DMS 273 treated with DMSO at 0.1 percent for 48 hours (cell line): ENCODE measurements at regions not wholly inside any gene's neighbourhood (a gene's known extent, or its start where the extent isn't known, plus 50 kb on each side); places are given as distances from the start of the nearest gene placed in this dataset.
A peak's percentile ranks its signal among the peaks of the same experiment; 100 is the strongest.

Experiments used
- DNase-seq: peaks from one replicate; lab custom pipeline; 2025; lab: John Stamatoyannopoulos, UW

- no peak for DNase-seq
Measured at GRCh38 chr9:103919605-103920209, 174.4 kb upstream of the SMC2 start.

- DNase-seq, result no peak
Measured at GRCh38 chr9:103928442-103928841, 165.7 kb upstream of the SMC2 start.

- DNase-seq, result no peak
Measured at GRCh38 chr9:103941104-103941503, 153.0 kb upstream of the SMC2 start.

- no peak for DNase-seq
Measured at GRCh38 chr9:103942200-103942599, 151.9 kb upstream of the SMC2 start.

- no peak for DNase-seq
Measured at GRCh38 chr9:103942651-103943050, 151.5 kb upstream of the SMC2 start.

- DNase-seq, result no peak
Measured at GRCh38 chr9:103949096-103949495, 145.0 kb upstream of the SMC2 start.

GRCh38 chr9:103977163-103977562 lies 116.9 kb upstream of the SMC2 start:
- no peak for DNase-seq

- DNase-seq, result no peak
Measured at GRCh38 chr9:103978396-103978795, 115.7 kb upstream of the SMC2 start.

- no peak for DNase-seq
Measured at GRCh38 chr9:103981912-103982311, 112.2 kb upstream of the SMC2 start.

- DNase-seq, result no peak
Measured at GRCh38 chr9:103985077-103985476, 109.0 kb upstream of the SMC2 start.

- DNase-seq, result no peak
Measured at GRCh38 chr9:103988821-103989220, 105.3 kb upstream of the SMC2 start.

GRCh38 chr9:103990311-103990710 lies 103.8 kb upstream of the SMC2 start:
- no peak for DNase-seq

- no peak for DNase-seq
Measured at GRCh38 chr9:103991001-103991400, 103.1 kb upstream of the SMC2 start.

GRCh38 chr9:103991698-103992097 lies 102.4 kb upstream of the SMC2 start:
- no peak for DNase-seq

- DNase-seq, result no peak
Measured at GRCh38 chr9:103992938-103993579, 101.0 kb upstream of the SMC2 start.

- DNase-seq, result peak; percentile 54
Measured at GRCh38 chr9:103997856-103998370, 96.2 kb upstream of the SMC2 start.

- DNase-seq, result no peak
Measured at GRCh38 chr9:103999375-104000062, 94.6 kb upstream of the SMC2 start.

GRCh38 chr9:104009826-104010225 lies 84.3 kb upstream of the SMC2 start:
- no peak for DNase-seq

GRCh38 chr9:104022083-104022482 lies 72.0 kb upstream of the SMC2 start:
- DNase-seq, result no peak

- no peak for DNase-seq
Measured at GRCh38 chr9:104025104-104025503, 69.0 kb upstream of the SMC2 start.

GRCh38 chr9:104025945-104026344 lies 68.2 kb upstream of the SMC2 start:
- DNase-seq, result no peak

GRCh38 chr9:104027295-104027694 lies 66.8 kb upstream of the SMC2 start:
- DNase-seq, result no peak

GRCh38 chr9:104028827-104029226 lies 65.3 kb upstream of the SMC2 start:
- no peak for DNase-seq
